CD14-positive monocyte (primary cell): ENCODE measurements at regions not wholly inside any gene's neighbourhood (a gene's known extent, or its start where the extent isn't known, plus 50 kb on each side); places are given as distances from the start of the nearest gene placed in this dataset.

Experiments used
- DNase-seq, 3 donors: peaks; one replicate each; pipeline ENCODE4 v3.0.0-alpha.2; 2011 to 2022
- H2AFZ ChIP-seq: 2 replicates; pipeline ENCODE4 v1.6.0; 2012; ENCODE audit warnings: mild to moderate bottlenecking, low read depth, low read length, inconsistent platforms; ENCODE audit not compliant: insufficient read depth, poor library complexity, severe bottlenecking
- H3K27ac ChIP-seq, 2 donors: 1 replicate in 1 of 2; 2 replicates in 1 of 2; pipeline ENCODE4 v1.5.1; 2012 to 2013; ENCODE audit warnings: low read length in 2 of 2, control low read depth in 1 of 2, inconsistent platforms in 1 of 2, low read depth in 1 of 2, mild to moderate bottlenecking in 1 of 2
- H3K27me3 ChIP-seq, 2 donors: one replicate each; pipeline versions ENCODE4 v1.6.0 to v1.6.1; 2011 to 2013; ENCODE audit warnings: low read length in 2 of 2; ENCODE audit not compliant: control insufficient read depth in 2 of 2, insufficient read depth in 2 of 2
- H3K36me3 ChIP-seq, 2 donors: replicated peaks in 1 of 2; 1 replicate in 1 of 2; 2 replicates in 1 of 2; pipeline versions ENCODE4 v1.5.1 to v1.6.1; 2012 to 2013; ENCODE audit warnings: low read length in 2 of 2, control low read depth in 1 of 2, inconsistent platforms in 1 of 2, mild to moderate bottlenecking in 1 of 2; ENCODE audit not compliant: insufficient read depth in 2 of 2, control insufficient read depth in 1 of 2
- H3K4me1 ChIP-seq, 2 donors: 1 replicate in 1 of 2; 2 replicates in 1 of 2; pipeline versions ENCODE4 v1.5.1 to v1.6.1; 2012 to 2013; ENCODE audit warnings: low read length in 2 of 2, control low read depth in 1 of 2, inconsistent platforms in 1 of 2, mild to moderate bottlenecking in 1 of 2, moderate library complexity in 1 of 2; ENCODE audit not compliant: insufficient read depth in 2 of 2, control insufficient read depth in 1 of 2
- H3K4me2 ChIP-seq: replicated peaks from 2 replicates; pipeline ENCODE3; 2012; ENCODE audit warnings: low read length, moderate library complexity, mild to moderate bottlenecking; ENCODE audit not compliant: poor library complexity, severe bottlenecking; ENCODE audit errors: extremely low read depth
- H3K4me3 ChIP-seq, 3 experiments: fragments of 200-600 bp in 1 of 3; sonication (generic) in 1 of 3; replicated peaks in 1 of 3; 1 replicate in 2 of 3; 2 replicates in 1 of 3; pipeline ENCODE4 v1.5.1; 2011 to 2013; ENCODE audit warnings: low read length in 3 of 3, mild to moderate bottlenecking in 3 of 3, control low read depth in 2 of 3, low read depth in 2 of 3, inconsistent platforms in 1 of 3, moderate library complexity in 1 of 3
- H3K79me2 ChIP-seq: 2 replicates; pipeline ENCODE4 v1.6.0; 2012; ENCODE audit warnings: mild to moderate bottlenecking, control low read depth, inconsistent platforms, low read length, moderate library complexity; ENCODE audit not compliant: insufficient read depth
- H3K9ac ChIP-seq: 2 replicates; pipeline ENCODE4 v1.6.0; 2017; ENCODE audit warnings: low read length, mild to moderate bottlenecking; ENCODE audit not compliant: insufficient read depth, poor library complexity, severe bottlenecking
- H3K9me3 ChIP-seq, 2 donors: replicated peaks in 1 of 2; 1 replicate in 1 of 2; 2 replicates in 1 of 2; pipeline versions ENCODE4 v1.5.1 to v1.6.1; 2012 to 2013; ENCODE audit warnings: low read length in 2 of 2, control low read depth in 1 of 2; ENCODE audit not compliant: control insufficient read depth in 1 of 2, insufficient read depth in 1 of 2
- H4K20me1 ChIP-seq: 2 replicates; pipeline ENCODE4 v1.6.0; 2012; ENCODE audit warnings: mild to moderate bottlenecking, low read length, control low read depth, moderate library complexity; ENCODE audit not compliant: insufficient read depth
- H3K27ac Mint-ChIP-seq, 7 donors: one replicate each; pipeline ENCODE4 v1.8.0; 2020; ENCODE audit warnings: mild to moderate bottlenecking in 7 of 7, mixed read lengths in 7 of 7, moderate library complexity in 6 of 7, inconsistent platforms in 2 of 7
- H3K27me3 Mint-ChIP-seq, 3 donors: one replicate each; pipeline ENCODE4 v1.8.0; 2021 to 2022; ENCODE audit warnings: low read depth in 3 of 3, mild to moderate bottlenecking in 3 of 3, mixed read lengths in 3 of 3, moderate library complexity in 3 of 3, inconsistent platforms in 1 of 3
- H3K36me3 Mint-ChIP-seq, 2 donors: one replicate each; pipeline ENCODE4 v1.8.0; 2020; ENCODE audit warnings: mixed read lengths in 2 of 2, inconsistent platforms in 1 of 2, mild to moderate bottlenecking in 1 of 2
- H3K4me1 Mint-ChIP-seq: one replicate; pipeline ENCODE4 v1.8.0; 2020; ENCODE audit warnings: mild to moderate bottlenecking, mixed read lengths
- H3K4me3 Mint-ChIP-seq, 2 donors: one replicate each; pipeline ENCODE4 v1.8.0; 2020; ENCODE audit warnings: mild to moderate bottlenecking in 2 of 2, mixed read lengths in 2 of 2, moderate library complexity in 1 of 2
- H3K9me3 Mint-ChIP-seq, 7 donors: one replicate each; pipeline ENCODE4 v1.8.0; 2020 to 2022; ENCODE audit warnings: mixed read lengths in 7 of 7, mild to moderate bottlenecking in 6 of 7, moderate library complexity in 6 of 7, inconsistent platforms in 2 of 7
- CTCF ChIP-seq: fragments of 200-600 bp; IDR thresholded peaks from one replicate; pipeline ENCODE4 v1.8.0; 2022; ENCODE audit warnings: antibody characterized with exemption, mild to moderate bottlenecking
- WGBS: methylation state at CpG from one replicate; pipeline ENCODE4 v1.1.5; 2013; ENCODE audit warnings: missing lambda C conversion rate; ENCODE audit not compliant: insufficient coverage; 5-methylcytosine and 5-hydroxymethylcytosine counted together
- intact Hi-C, 2 donors: fragments of 100-400 bp; cut with micrococcal nuclease; formaldehyde crosslinking; loops; one replicate each; pipeline versions ENCODE4 v1.15.0 to v1.15.1; 2023

GRCh38 chr6:156026486-156027247, 571.0 kb upstream of the NOX3 start:
- H3K79me2 ChIP-seq, result no peaks in the 10 kb centered on the region
- intact Hi-C loops, result no loop called here
- Mint-ChIP-seq H3K4me1 (peaks cover 14% of the 10 kb centered on the region), H3K9me3 (peaks cover 11 to 22% (median 11%) of the 10 kb centered on the region in 7 donors), H3K36me3 (no peaks in the 10 kb centered on the region), H3K27me3 (no peaks in the 10 kb centered on the region), H3K4me3 (no peak overlapping the region), H3K27ac (no peak overlapping the region)
- no peak overlapping the region for H3K4me2 ChIP-seq
- peaks cover 0 to 5% of the 10 kb centered on the region in 2 donors for H3K4me1 ChIP-seq
- H3K27ac ChIP-seq, result no peak overlapping the region
- no peak for DNase-seq
- peaks cover 3 to 9% of the 10 kb centered on the region in 2 donors for H3K9me3 ChIP-seq
- no peak overlapping the region for H3K4me3 ChIP-seq
- WGBS, result 79% methylated on average over 3 of the region's 4 CpGs
- no peak overlapping the region for H3K9ac ChIP-seq
- H3K36me3 ChIP-seq, result no peaks in the 10 kb centered on the region
- H4K20me1 ChIP-seq, result no peaks in the 10 kb centered on the region
- H2AFZ ChIP-seq, result no peak overlapping the region
- H3K27me3 ChIP-seq, result no peaks in the 10 kb centered on the region
- TF ChIP-seq CTCF, result no peak

DNA sequence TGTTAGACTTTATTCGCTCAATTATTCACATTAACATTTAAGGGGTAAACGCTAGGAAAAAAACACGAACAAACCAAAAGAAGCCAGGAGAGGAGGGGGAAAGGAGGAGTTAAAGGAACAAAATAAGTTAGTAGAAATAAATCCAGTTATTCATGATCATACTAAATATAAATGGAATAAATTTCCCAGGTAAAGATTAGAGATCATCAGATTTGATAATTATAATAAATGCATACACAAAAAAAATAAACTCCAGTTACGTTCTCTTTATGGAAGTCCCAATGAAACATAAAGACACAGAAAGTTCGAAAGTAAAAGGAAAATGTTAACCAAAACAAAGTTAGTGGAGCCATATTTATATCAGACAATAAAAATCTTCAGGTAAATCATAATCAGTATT, 568.7 kb upstream of the NOX3 start:
- Histone ChIP-seq H4K20me1 (no peaks in the 10 kb centered on the region), H3K4me1 (peaks cover 0 to 5% of the 10 kb centered on the region in 2 donors), H3K27me3 (no peaks in the 10 kb centered on the region), H3K4me3 (no peak overlapping the region), H3K36me3 (no peaks in the 10 kb centered on the region), H3K27ac (no peak overlapping the region), H3K9me3 (peaks cover 3 to 9% of the 10 kb centered on the region in 2 donors), H3K9ac (no peak overlapping the region), H3K4me2 (no peak overlapping the region), H3K79me2 (no peaks in the 10 kb centered on the region), H2AFZ (no peak overlapping the region)
- H3K36me3 Mint-ChIP-seq, result no peaks in the 10 kb centered on the region
- WGBS, result no CpG with 5 or more reads among the region's 5 CpGs
- H3K27ac Mint-ChIP-seq, result no peak overlapping the region
- no peak overlapping the region for H3K4me3 Mint-ChIP-seq
- H3K27me3 Mint-ChIP-seq, result no peaks in the 10 kb centered on the region
- intact Hi-C loops, result no loop called here
- no peak for TF ChIP-seq CTCF
- H3K9me3 Mint-ChIP-seq, result peaks cover 11 to 20% (median 11%) of the 10 kb centered on the region in 7 donors
- DNase-seq, result no peak
- peaks cover 14% of the 10 kb centered on the region for H3K4me1 Mint-ChIP-seq
